B cell (primary cell): ENCODE measurements at regions not wholly inside any gene's neighbourhood (a gene's known extent, or its start where the extent isn't known, plus 50 kb on each side); places are given as distances from the start of the nearest gene placed in this dataset.

Source experiments
- CTCF ChIP-seq: fragments of 200-600 bp; IDR thresholded peaks from one replicate; pipeline ENCODE4 v1.8.0; 2022; ENCODE audit warnings: antibody characterized with exemption, mild to moderate bottlenecking
- EZH2 ChIP-seq: IDR thresholded peaks from 2 replicates; pipeline ENCODE4 v1.6.1; 2012; ENCODE audit warnings: borderline replicate concordance, low read depth, mild to moderate bottlenecking, moderate library complexity, low read length; ENCODE audit not compliant: insufficient read depth, poor library complexity, severe bottlenecking

DNA sequence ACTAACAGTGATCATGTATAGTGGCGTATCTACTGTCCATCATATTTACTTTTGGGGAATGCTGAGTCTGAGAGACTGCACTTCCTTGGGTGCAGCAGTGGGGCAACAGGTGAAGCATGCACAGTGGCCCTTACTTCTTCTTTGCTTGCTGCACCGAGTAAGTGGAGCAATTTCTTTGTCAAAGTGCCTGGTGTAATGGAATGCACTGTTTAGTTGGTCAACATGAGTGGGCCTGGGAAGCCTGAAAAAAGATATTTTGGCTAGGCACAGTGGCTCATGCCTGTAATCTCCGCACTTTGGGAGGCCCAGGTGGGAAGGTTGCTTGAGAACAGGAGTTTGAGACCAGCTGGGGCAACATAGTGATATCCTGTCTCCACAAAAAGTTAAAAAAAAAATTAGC lies 94.9 kb downstream of the OLFM4 start:
- TF ChIP-seq CTCF: no peak
- TF ChIP-seq EZH2: no peak
